ACC112 (cell line): ENCODE measurements at regions not wholly inside any gene's neighbourhood (a gene's known extent, or its start where the extent isn't known, plus 50 kb on each side); places are given as distances from the start of the nearest gene placed in this dataset.

ENCODE experiments used
- H2AFZ ChIP-seq: fragments of 200-600 bp; sonication (generic); one replicate; pipeline ENCODE4 v1.6.0; 2017; ENCODE audit warnings: antibody characterized with exemption, low read length; ENCODE audit not compliant: unreplicated experiment
- H3K27ac ChIP-seq: fragments of 200-600 bp; sonication (generic); 2 replicates; pipeline ENCODE4 v1.5.1; 2014; ENCODE audit warnings: low read depth, mild to moderate bottlenecking, antibody characterized with exemption, low read length, moderate library complexity
- H3K27me3 ChIP-seq: fragments of 200-600 bp; sonication (generic); 2 replicates; pipeline ENCODE4 v1.6.1; 2014; ENCODE audit warnings: mild to moderate bottlenecking, antibody characterized with exemption, low read length, moderate library complexity, mixed read lengths; ENCODE audit not compliant: insufficient read depth
- H3K36me3 ChIP-seq: fragments of 200-600 bp; sonication (generic); 2 replicates; pipeline ENCODE4 v1.6.1; 2016; ENCODE audit warnings: mild to moderate bottlenecking, antibody characterized with exemption, low read length, moderate library complexity, mixed read lengths; ENCODE audit not compliant: insufficient read depth
- H3K4me1 ChIP-seq: fragments of 200-600 bp; sonication (generic); one replicate; pipeline ENCODE4 v1.6.1; 2016; ENCODE audit warnings: low read length, mixed read lengths; ENCODE audit not compliant: insufficient read depth, unreplicated experiment, control insufficient read depth
- H3K4me3 ChIP-seq: fragments of 200-600 bp; sonication (generic); 2 replicates; pipeline ENCODE4 v1.5.1; 2014; ENCODE audit warnings: mild to moderate bottlenecking, low read depth, low read length
- H3K79me2 ChIP-seq: fragments of 200-600 bp; sonication (generic); one replicate; pipeline ENCODE4 v1.6.0; 2016; ENCODE audit warnings: low read length; ENCODE audit not compliant: control insufficient read depth, unreplicated experiment, insufficient read depth

GRCh38 chr13:44092078-44092970 is 212.6 kb downstream of the LACC1 start:
- H3K27me3 ChIP-seq: no peaks in the 10 kb centered on the region

GRCh38 chr13:44093607-44094564 is 214.2 kb downstream of the LACC1 start:
- Histone ChIP-seq H3K4me3 (no peak overlapping the region), H2AFZ (no peak overlapping the region), H3K27me3 (no peaks in the 10 kb centered on the region), H3K27ac (no peak overlapping the region), H3K79me2 (no peaks in the 10 kb centered on the region), H3K36me3 (no peaks in the 10 kb centered on the region), H3K4me1 (no peaks in the 10 kb centered on the region)

More at GRCh38 chr13:44092078-44092970, 212.6 kb downstream of the LACC1 start:
- Histone ChIP-seq H3K4me3 (no peak overlapping the region), H3K4me1 (no peaks in the 10 kb centered on the region), H3K36me3 (no peaks in the 10 kb centered on the region), H2AFZ (no peak overlapping the region), H3K27ac (no peak overlapping the region), H3K79me2 (no peaks in the 10 kb centered on the region)

DNA sequence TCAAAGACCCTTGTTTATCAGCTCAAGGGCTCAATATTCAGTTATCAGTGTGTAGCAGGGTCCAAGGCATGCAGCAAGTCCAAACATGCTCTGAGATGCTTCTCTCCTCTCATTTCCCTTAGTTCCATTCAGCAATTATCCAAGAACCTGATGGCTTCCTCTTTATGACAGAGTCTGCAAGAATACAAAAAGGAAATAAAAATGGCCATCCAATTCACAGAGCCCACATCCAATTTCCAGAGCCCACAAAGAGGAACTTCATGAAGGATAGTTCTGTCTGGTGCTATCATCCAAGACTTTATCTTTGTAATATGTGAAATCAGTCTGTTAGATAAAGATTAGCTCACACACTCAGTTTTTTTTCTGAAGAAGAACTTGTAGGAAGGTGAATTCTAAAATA is 217.2 kb downstream of the LACC1 start:
- H2AFZ ChIP-seq: no peak overlapping the region
- no peak overlapping the region for H3K27ac ChIP-seq
- no peaks in the 10 kb centered on the region for H3K4me1 ChIP-seq
- H3K36me3 ChIP-seq: no peaks in the 10 kb centered on the region
- no peaks in the 10 kb centered on the region for H3K79me2 ChIP-seq
- no peak overlapping the region for H3K4me3 ChIP-seq
- H3K27me3 ChIP-seq: no peaks in the 10 kb centered on the region

DNA sequence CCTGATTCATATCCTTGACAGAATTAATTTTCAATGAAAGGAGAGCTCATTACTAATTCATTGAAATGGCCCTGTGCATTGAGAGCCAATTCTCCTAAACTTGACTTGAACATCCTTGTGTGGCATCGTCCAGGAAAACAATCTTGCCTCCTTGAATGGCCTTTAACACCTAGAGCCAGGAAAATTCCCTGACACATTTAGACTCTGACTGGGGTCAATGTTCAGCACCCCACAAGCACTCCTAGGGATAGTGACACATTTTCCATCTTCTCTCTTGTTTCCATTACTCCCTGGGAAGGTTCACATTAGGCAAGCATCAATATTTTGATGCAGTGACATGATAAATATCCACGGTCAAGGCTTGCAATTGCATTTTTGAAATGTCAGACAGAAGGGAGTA is 218.9 kb downstream of the LACC1 start:
- no peaks in the 10 kb centered on the region for H3K27me3 ChIP-seq
- H3K79me2 ChIP-seq: no peaks in the 10 kb centered on the region
- no peak overlapping the region for H3K4me3 ChIP-seq
- H3K4me1 ChIP-seq: no peaks in the 10 kb centered on the region
- H2AFZ ChIP-seq: no peak overlapping the region
- no peak overlapping the region for H3K27ac ChIP-seq
- H3K36me3 ChIP-seq: no peaks in the 10 kb centered on the region

DNA sequence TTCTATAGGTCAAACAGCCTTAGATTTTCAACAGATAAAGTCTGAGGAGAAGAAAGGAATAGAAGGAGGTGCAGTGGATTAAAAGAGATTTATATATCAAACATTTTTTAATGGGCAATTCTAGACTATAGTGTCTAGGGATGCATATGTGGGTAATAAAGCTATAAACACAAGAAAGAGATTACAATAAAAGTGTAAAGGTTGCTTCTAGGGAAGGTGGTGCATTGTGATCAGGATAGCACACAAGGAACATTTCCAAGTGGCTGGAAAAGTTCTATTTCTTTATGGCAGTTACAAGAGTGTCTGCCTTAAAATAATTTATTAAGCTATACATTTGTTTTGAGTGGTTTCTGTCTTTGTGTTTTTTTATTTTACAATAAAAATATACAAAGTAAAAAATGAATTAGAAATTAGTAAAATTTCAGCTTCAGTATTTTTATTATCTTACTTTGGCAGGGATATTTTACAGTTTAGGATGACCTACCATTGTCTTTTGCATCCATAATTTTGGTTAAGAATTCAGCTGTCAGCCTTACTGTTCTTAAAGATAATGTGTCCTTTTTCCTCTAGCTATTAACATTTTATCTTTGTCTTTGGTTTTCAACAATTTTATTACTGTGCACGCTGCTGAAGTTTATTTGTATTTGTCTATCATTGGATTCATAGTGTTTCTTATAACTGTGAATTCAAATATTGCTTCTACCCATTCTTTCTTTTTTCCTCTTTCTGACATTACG is 221.8 kb downstream of the LACC1 start:
- Histone ChIP-seq H3K27ac (no peak overlapping the region), H3K36me3 (no peaks in the 10 kb centered on the region)

DNA sequence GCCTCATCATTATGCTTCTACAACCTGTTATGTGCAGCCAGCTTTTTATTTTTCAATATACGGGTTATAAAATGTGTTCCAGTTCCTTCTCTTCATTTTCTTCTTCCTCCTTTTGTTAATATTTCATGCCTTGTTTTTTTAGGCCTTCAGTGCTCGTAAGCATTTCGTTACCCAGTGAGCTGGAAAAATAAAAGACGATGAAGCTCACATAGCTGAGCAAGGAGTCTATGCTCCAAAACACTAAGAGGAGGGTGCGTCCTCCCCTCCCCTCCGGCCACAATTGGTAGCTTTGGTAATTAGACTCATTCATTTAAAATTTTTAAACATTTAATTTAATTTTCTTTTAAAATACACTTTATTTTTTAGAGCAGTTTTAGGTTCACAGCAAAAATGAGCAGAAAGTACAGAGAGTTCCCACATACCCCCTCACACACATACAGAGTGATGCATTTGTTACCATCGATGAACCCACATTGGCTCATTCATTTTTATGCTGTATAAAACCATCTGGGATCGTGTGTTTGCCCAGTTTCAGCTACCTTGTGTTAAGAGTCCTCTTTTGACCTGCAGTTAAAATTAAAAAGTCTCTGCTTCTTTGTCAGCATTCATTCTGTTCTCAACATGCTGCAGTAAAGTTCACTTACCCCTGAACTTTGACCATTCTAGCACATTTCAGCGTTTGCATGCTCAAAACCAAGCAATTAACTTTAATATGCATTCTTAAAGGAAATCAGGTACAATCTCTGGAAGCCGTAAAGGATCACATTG is 223.9 kb downstream of the LACC1 start:
- Histone ChIP-seq H3K27ac (no peak overlapping the region), H3K4me1 (no peaks in the 10 kb centered on the region), H3K27me3 (peaks cover 16% of the 10 kb centered on the region; the same call in 1 of the 2 replicates), H2AFZ (no peak overlapping the region), H3K36me3 (no peaks in the 10 kb centered on the region), H3K79me2 (no peaks in the 10 kb centered on the region), H3K4me3 (no peak overlapping the region)

More for the DNA sequence above, 221.8 kb downstream of the LACC1 start:
- no peaks in the 10 kb centered on the region for H3K4me1 ChIP-seq
- peaks cover 16% of the 10 kb centered on the region; the same call in 1 of the 2 replicates for H3K27me3 ChIP-seq
- no peak overlapping the region for H3K4me3 ChIP-seq
- no peaks in the 10 kb centered on the region for H3K79me2 ChIP-seq
- no peak overlapping the region for H2AFZ ChIP-seq

GRCh38 chr13:44104197-44104490 is 224.4 kb downstream of the LACC1 start:
- no peak overlapping the region for H2AFZ ChIP-seq
- H3K36me3 ChIP-seq: no peaks in the 10 kb centered on the region
- H3K4me3 ChIP-seq: no peak overlapping the region
- H3K27me3 ChIP-seq: peaks cover 16% of the 10 kb centered on the region; the same call in 1 of the 2 replicates
- no peak overlapping the region for H3K27ac ChIP-seq
- H3K4me1 ChIP-seq: no peaks in the 10 kb centered on the region
- no peaks in the 10 kb centered on the region for H3K79me2 ChIP-seq

DNA sequence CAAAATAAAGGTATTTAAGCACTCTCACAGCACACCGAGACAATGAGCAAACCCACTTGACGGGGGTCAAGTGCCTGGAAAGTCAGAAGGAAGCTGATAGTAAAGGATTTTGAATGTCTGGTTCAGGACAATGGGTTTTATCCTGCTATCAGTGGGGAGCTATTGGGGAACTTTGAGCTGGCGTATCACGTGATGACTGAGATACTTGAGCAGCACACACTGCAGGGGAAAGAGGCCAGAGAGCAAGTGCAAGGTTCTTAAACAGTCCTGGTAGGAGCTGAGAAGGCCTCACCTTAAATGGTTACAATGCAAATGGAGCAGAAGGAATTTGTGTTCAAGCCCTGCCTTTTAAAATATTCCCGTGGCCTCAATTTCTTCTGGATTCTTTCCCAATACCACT is 225.3 kb downstream of the LACC1 start:
- no peaks in the 10 kb centered on the region for H3K36me3 ChIP-seq
- H2AFZ ChIP-seq: no peak overlapping the region
- peaks cover 16% of the 10 kb centered on the region; the same call in 1 of the 2 replicates for H3K27me3 ChIP-seq
- no peak overlapping the region for H3K4me3 ChIP-seq
- H3K79me2 ChIP-seq: no peaks in the 10 kb centered on the region
- H3K27ac ChIP-seq: no peak overlapping the region
- no peaks in the 10 kb centered on the region for H3K4me1 ChIP-seq

DNA sequence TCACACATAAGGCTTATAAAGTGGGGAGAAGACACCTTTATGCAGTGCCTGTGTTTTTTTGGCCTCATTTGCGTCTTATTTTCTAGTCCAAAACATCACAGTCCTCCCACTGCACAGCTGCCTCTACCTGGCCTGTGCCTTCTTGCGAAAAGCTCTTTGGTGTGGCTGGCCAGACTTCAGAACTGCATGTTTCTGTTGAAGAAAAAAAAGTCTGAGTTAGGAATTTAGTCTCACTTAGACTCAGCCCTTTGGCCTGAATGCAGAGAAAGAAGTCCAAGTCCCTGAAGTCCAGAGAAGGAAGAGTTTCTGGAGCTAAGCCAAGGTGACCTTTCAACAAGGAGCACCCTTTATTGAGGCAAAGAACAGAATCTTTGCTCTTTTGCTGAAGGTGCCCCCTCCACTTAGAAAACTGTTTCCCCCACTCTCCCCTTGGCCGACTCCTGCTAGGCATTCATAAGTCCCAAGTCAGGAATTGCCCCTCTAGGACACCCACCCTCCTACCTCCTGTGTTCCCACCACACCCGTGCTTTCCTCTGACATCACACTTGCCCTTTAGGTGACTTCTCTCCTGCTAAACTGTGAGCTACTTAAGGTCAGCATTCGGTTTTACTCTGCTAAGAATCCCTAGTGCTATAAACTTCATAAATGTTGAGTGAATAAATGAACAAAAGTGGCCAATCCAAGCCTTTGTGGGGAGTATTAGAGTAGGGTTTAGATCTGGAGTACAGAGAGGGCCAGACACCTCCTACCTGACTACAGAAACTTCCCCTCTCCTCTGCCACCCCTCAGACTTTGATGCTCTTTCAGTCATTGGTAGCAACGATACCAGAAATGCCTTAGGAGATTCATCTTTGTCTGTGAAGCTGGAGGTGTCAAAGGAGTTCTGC is 226.8 kb downstream of the LACC1 start:
- peaks cover 16% of the 10 kb centered on the region; the same call in 1 of the 2 replicates for H3K27me3 ChIP-seq

More for the DNA sequence above, 226.8 kb downstream of the LACC1 start:
- Histone ChIP-seq H3K4me3 (no peak overlapping the region), H2AFZ (no peak overlapping the region), H3K79me2 (no peaks in the 10 kb centered on the region), H3K4me1 (no peaks in the 10 kb centered on the region), H3K27ac (no peak overlapping the region), H3K36me3 (no peaks in the 10 kb centered on the region)
